WTC11 (cell line): ENCODE measurements at regions not wholly inside any gene's neighbourhood (a gene's known extent, or its start where the extent isn't known, plus 50 kb on each side); places are given as distances from the start of the nearest gene placed in this dataset.

Experiments used
- ATAC-seq: fragments of 200-7000 bp; cut with Tn5 transposase; 2 replicates; pipeline ENCODE4 v1.10.0; 2021; ENCODE audit warnings: mild to moderate bottlenecking, moderate library complexity
- CTCF ChIA-PET: fragments of 300-600 bp; sonication (Branson Sonifier 250); formaldehyde crosslinking; loops from one replicate; lab custom pipeline; 2021; ENCODE audit warnings: antibody characterized with exemption; lab: Charles Lee
- POLR2A ChIA-PET: fragments of 350-600 bp; sonication (Branson Sonifier 250); formaldehyde crosslinking; loops from one replicate; lab custom pipeline; 2021; ENCODE audit warnings: antibody characterized with exemption; lab: Charles Lee
- DNase-seq: peaks from one replicate; pipeline ENCODE4 v3.0.0; 2021; ENCODE audit warnings: low spot score
- H3K27ac Mint-ChIP-seq: 2 replicates; pipeline ENCODE4 v1.8.0; 2021; ENCODE audit warnings: mixed read lengths
- H3K27me3 Mint-ChIP-seq: 2 replicates; pipeline ENCODE4 v1.8.0; 2021; ENCODE audit warnings: low read depth, mild to moderate bottlenecking, moderate library complexity, mixed read lengths
- H3K36me3 Mint-ChIP-seq: 2 replicates; pipeline ENCODE4 v1.8.0; 2021; ENCODE audit warnings: mixed read lengths
- H3K4me1 Mint-ChIP-seq: 2 replicates; pipeline ENCODE4 v1.8.0; 2022; ENCODE audit warnings: mixed read lengths
- H3K4me3 Mint-ChIP-seq: 2 replicates; pipeline ENCODE4 v1.8.0; 2021; ENCODE audit warnings: mild to moderate bottlenecking, moderate library complexity, mixed read lengths
- H3K9me3 Mint-ChIP-seq: 2 replicates; pipeline ENCODE4 v1.8.0; 2021; ENCODE audit warnings: mixed read lengths
- ATF3 ChIP-seq: sonication (generic); formaldehyde crosslinking; conservative IDR thresholded peaks from 2 replicates; pipeline ENCODE4 v1.8.1; 2022; ENCODE audit warnings: mild to moderate bottlenecking, missing genetic modification reagents
- CREM ChIP-seq: sonication (generic); formaldehyde crosslinking; IDR thresholded peaks from 2 replicates; pipeline ENCODE4 v1.8.1; 2022; ENCODE audit warnings: mild to moderate bottlenecking, missing genetic modification reagents, moderate library complexity
- E2F4 ChIP-seq: sonication (generic); formaldehyde crosslinking; IDR thresholded peaks from 2 replicates; pipeline ENCODE4 v1.8.1; 2022; ENCODE audit warnings: low read depth, mild to moderate bottlenecking, moderate library complexity, missing genetic modification reagents, borderline replicate concordance
- E2F5 ChIP-seq: sonication (generic); formaldehyde crosslinking; IDR thresholded peaks from 2 replicates; pipeline ENCODE4 v1.8.1; 2022; ENCODE audit warnings: mild to moderate bottlenecking, moderate library complexity, missing genetic modification reagents
- ERG ChIP-seq: fragments of 250-450 bp; sonication (Bioruptor Pico); IDR thresholded peaks from 2 replicates; pipeline ENCODE4 v1.8.0; 2021; ENCODE audit warnings: mild to moderate bottlenecking
- ETV6 ChIP-seq: sonication (generic); formaldehyde crosslinking; IDR thresholded peaks from 2 replicates; pipeline ENCODE4 v1.8.1; 2022; ENCODE audit warnings: mild to moderate bottlenecking, missing genetic modification reagents
- FOXK1 ChIP-seq: sonication (generic); formaldehyde crosslinking; IDR thresholded peaks from 2 replicates; pipeline ENCODE4 v1.8.0; 2022; ENCODE audit warnings: mild to moderate bottlenecking, moderate library complexity, missing genetic modification reagents
- GABPB1 ChIP-seq: sonication (generic); formaldehyde crosslinking; IDR thresholded peaks from 2 replicates; pipeline ENCODE4 v1.8.1; 2023; ENCODE audit warnings: mild to moderate bottlenecking, missing genetic modification reagents
- JAZF1 ChIP-seq: fragments of 250-450 bp; sonication (Bioruptor Pico); IDR thresholded peaks from 2 replicates; pipeline ENCODE4 v1.9.0; 2021; ENCODE audit warnings: moderate library complexity, mild to moderate bottlenecking, inconsistent platforms
- MYBL2 ChIP-seq: sonication (generic); formaldehyde crosslinking; IDR thresholded peaks from 2 replicates; pipeline ENCODE4 v1.8.1; 2023; ENCODE audit warnings: mild to moderate bottlenecking, moderate library complexity, missing genetic modification reagents
- OVOL2 ChIP-seq: fragments of 250-450 bp; sonication (Bioruptor Pico); IDR thresholded peaks from 2 replicates; pipeline ENCODE4 v1.9.0; 2021; ENCODE audit warnings: mild to moderate bottlenecking, borderline replicate concordance
- PREB ChIP-seq: sonication (generic); formaldehyde crosslinking; IDR thresholded peaks from 2 replicates; pipeline ENCODE4 v1.8.1; 2022; ENCODE audit warnings: mild to moderate bottlenecking, missing genetic modification reagents, moderate library complexity, borderline replicate concordance
- PRRX2 ChIP-seq: fragments of 250-450 bp; sonication (Bioruptor Pico); IDR thresholded peaks from 2 replicates; pipeline ENCODE4 v1.8.0; 2021; ENCODE audit warnings: mild to moderate bottlenecking
- SP1 ChIP-seq: sonication (generic); formaldehyde crosslinking; conservative IDR thresholded peaks from 2 replicates; pipeline ENCODE4 v1.8.1; 2022; ENCODE audit warnings: missing genetic modification reagents
- TCF7 ChIP-seq: sonication (generic); formaldehyde crosslinking; IDR thresholded peaks from 2 replicates; pipeline ENCODE4 v1.8.0; 2022; ENCODE audit warnings: mild to moderate bottlenecking, low read depth, missing genetic modification reagents, moderate library complexity
- USF1 ChIP-seq: sonication (generic); formaldehyde crosslinking; IDR thresholded peaks from 2 replicates; pipeline ENCODE4 v1.8.0; 2022; ENCODE audit warnings: mild to moderate bottlenecking, missing genetic modification reagents
- USF2 ChIP-seq: sonication (generic); formaldehyde crosslinking; IDR thresholded peaks from 2 replicates; pipeline ENCODE4 v1.8.1; 2023; ENCODE audit warnings: mild to moderate bottlenecking, missing genetic modification reagents, moderate library complexity
- ZNF396 ChIP-seq: fragments of 250-450 bp; sonication (Bioruptor Pico); IDR thresholded peaks from 2 replicates; pipeline ENCODE4 v1.8.0; 2021; ENCODE audit warnings: mild to moderate bottlenecking, moderate library complexity, borderline replicate concordance
- ZNF425 ChIP-seq: fragments of 250-450 bp; sonication (Bioruptor Pico); conservative IDR thresholded peaks from 2 replicates; pipeline ENCODE4 v1.9.0; 2021; ENCODE audit warnings: mild to moderate bottlenecking
- ZNF671 ChIP-seq: fragments of 250-450 bp; sonication (Bioruptor Pico); IDR thresholded peaks from 2 replicates; pipeline ENCODE4 v1.8.0; 2021; ENCODE audit warnings: mild to moderate bottlenecking

GRCh38 chr10:60490013-60490412 is 100.3 kb upstream of the ANK3 start:
- H3K9me3 Mint-ChIP-seq, result no peaks in the 10 kb centered on the region
- TF ChIP-seq ETV6 (CRISPR knock-in tag), result no peak
- no peak for TF ChIP-seq ZNF425 (CRISPR knock-in tag)
- no peak for TF ChIP-seq TCF7 (CRISPR knock-in tag)
- no peak for TF ChIP-seq USF1 (CRISPR knock-in tag)
- TF ChIP-seq ATF3 (CRISPR knock-in tag), result no peak
- TF ChIP-seq ZNF396, result no peak
- TF ChIP-seq MYBL2 (CRISPR knock-in tag), result no peak
- no peak for TF ChIP-seq GABPB1 (CRISPR knock-in tag)
- no peak for TF ChIP-seq PRRX2 (CRISPR knock-in tag)
- no peak for TF ChIP-seq USF2 (CRISPR knock-in tag)
- no peak for TF ChIP-seq ZNF671 (CRISPR knock-in tag)
- TF ChIP-seq JAZF1, result no peak
- no peak for TF ChIP-seq FOXK1 (CRISPR knock-in tag)
- no peak for TF ChIP-seq PREB (CRISPR knock-in tag)
- TF ChIP-seq OVOL2 (CRISPR knock-in tag), result no peak
- no peak for TF ChIP-seq CREM (CRISPR knock-in tag)
- no peak for TF ChIP-seq ERG (CRISPR knock-in tag)
- no peak for TF ChIP-seq E2F4 (CRISPR knock-in tag)
- no peak for TF ChIP-seq E2F5 (CRISPR knock-in tag)
- TF ChIP-seq SP1 (CRISPR knock-in tag), result no peak
- TF ChIP-seq, all 79 proteins: peak for 0
- CTCF ChIA-PET, result no interaction called here
- H3K4me1 Mint-ChIP-seq, result peaks cover 5% of the 10 kb centered on the region
- H3K27ac Mint-ChIP-seq, result no peak overlapping the region; the same call in 1 of the 2 replicates
- H3K27me3 Mint-ChIP-seq, result no peaks in the 10 kb centered on the region
- H3K4me3 Mint-ChIP-seq, result no peak overlapping the region
- DNase-seq (no peak), ATAC-seq (no peak)
- POLR2A ChIA-PET, result no interaction called here
- H3K36me3 Mint-ChIP-seq, result no peaks in the 10 kb centered on the region
